HEK293 (cell line): ENCODE measurements at regions not wholly inside any gene's neighbourhood (a gene's known extent, or its start where the extent isn't known, plus 50 kb on each side); places are given as distances from the start of the nearest gene placed in this dataset.

Source experiments
- CTCF ChIA-PET: fragments of 350-600 bp; formaldehyde crosslinking; extraction: SDS; loops from one replicate; lab custom pipeline; 2021; ENCODE audit warnings: antibody characterized with exemption; lab: Yijun Ruan, JAX
- POLR2A ChIA-PET: fragments of 300-600 bp; formaldehyde crosslinking; extraction: SDS; loops from one replicate; lab custom pipeline; 2020; ENCODE audit warnings: antibody characterized with exemption, inconsistent platforms; lab: Yijun Ruan, JAX
- H3K27ac ChIP-seq: fragments of 200-500 bp; sonication (Bioruptor generic); 2 replicates; pipeline ENCODE4 v1.5.1; 2014; ENCODE audit warnings: low read depth, low read length, control low read depth, inconsistent platforms; ENCODE audit errors: extremely low read depth
- H3K36me3 ChIP-seq, 2 experiments: fragments of 200-500 bp in 1 of 2; sonication (Bioruptor generic) in 1 of 2; 1 replicate in 1 of 2; 2 replicates in 1 of 2; pipeline ENCODE4 v1.5.1; 2014 to 2017; ENCODE audit warnings: inconsistent platforms in 2 of 2, low read length in 2 of 2; ENCODE audit not compliant: control insufficient read depth in 2 of 2, insufficient read depth in 1 of 2
- H3K4me1 ChIP-seq: fragments of 200-500 bp; sonication (Bioruptor generic); 2 replicates; pipeline ENCODE4 v1.5.1; 2014; ENCODE audit warnings: mild to moderate bottlenecking, low read length, inconsistent platforms; ENCODE audit not compliant: control insufficient read depth, insufficient read depth
- H3K4me3 ChIP-seq: 2 replicates; pipeline ENCODE4 v1.5.1; 2011; ENCODE audit warnings: low read depth, mild to moderate bottlenecking, control low read depth, low read length, moderate library complexity
- H3K9me3 ChIP-seq: fragments of 200-500 bp; sonication (Bioruptor generic); 2 replicates; pipeline ENCODE4 v1.5.1; 2014; ENCODE audit warnings: low read depth, low read length, inconsistent platforms; ENCODE audit not compliant: control insufficient read depth, insufficient read depth
- CTCF ChIP-seq: fragments of 450-650 bp; formaldehyde crosslinking; IDR thresholded peaks from 2 replicates; pipeline ENCODE4 v1.5.1; 2016; ENCODE audit warnings: missing biosample characterization, missing genetic modification characterization
- FEZF1 ChIP-seq: fragments of 450-650 bp; formaldehyde crosslinking; IDR thresholded peaks from 2 replicates; pipeline ENCODE4 v1.5.1; 2016; ENCODE audit warnings: missing biosample characterization, missing genetic modification characterization
- KLF17 ChIP-seq: fragments of 450-650 bp; formaldehyde crosslinking; IDR thresholded peaks from 2 replicates; pipeline ENCODE4 v1.5.1; 2016; ENCODE audit warnings: missing biosample characterization, missing genetic modification characterization
- MEIS1 ChIP-seq: sonication (generic); formaldehyde crosslinking; IDR thresholded peaks from 2 replicates; pipeline ENCODE4 v1.8.1; 2022; ENCODE audit warnings: missing genetic modification reagents, mild to moderate bottlenecking, borderline replicate concordance
- OVOL3 ChIP-seq: fragments of 450-650 bp; formaldehyde crosslinking; IDR thresholded peaks from 2 replicates; pipeline ENCODE4 v1.5.1; 2016; ENCODE audit warnings: missing biosample characterization, missing genetic modification characterization
- REST ChIP-seq: fragments of 450-650 bp; formaldehyde crosslinking; IDR thresholded peaks from 2 replicates; pipeline ENCODE4 v1.5.1; 2016; ENCODE audit warnings: missing biosample characterization, missing genetic modification characterization
- YY2 ChIP-seq: fragments of 450-650 bp; formaldehyde crosslinking; IDR thresholded peaks from 2 replicates; pipeline ENCODE4 v1.5.1; 2016; ENCODE audit warnings: missing biosample characterization, missing genetic modification characterization
- ZBTB20 ChIP-seq: fragments of 450-650 bp; formaldehyde crosslinking; IDR thresholded peaks from 2 replicates; pipeline ENCODE4 v1.5.1; 2016; ENCODE audit warnings: missing biosample characterization, missing genetic modification characterization
- ZNF132 ChIP-seq: fragments of 450-650 bp; formaldehyde crosslinking; IDR thresholded peaks from 2 replicates; pipeline ENCODE4 v1.5.1; 2017; ENCODE audit warnings: missing biosample characterization, missing genetic modification characterization, borderline replicate concordance
- ZNF133 ChIP-seq: fragments of 450-650 bp; formaldehyde crosslinking; IDR thresholded peaks from 2 replicates; pipeline ENCODE4 v1.5.1; 2016; ENCODE audit warnings: missing biosample characterization, missing genetic modification characterization
- ZNF280D ChIP-seq: fragments of 450-650 bp; formaldehyde crosslinking; IDR thresholded peaks from 2 replicates; pipeline ENCODE4 v1.5.1; 2016; ENCODE audit warnings: missing biosample characterization, missing genetic modification characterization
- ZNF302 ChIP-seq: fragments of 450-650 bp; formaldehyde crosslinking; IDR thresholded peaks from 2 replicates; pipeline ENCODE4 v1.5.1; 2016; ENCODE audit warnings: missing biosample characterization, missing genetic modification characterization, low read depth
- ZNF571 ChIP-seq: fragments of 450-650 bp; formaldehyde crosslinking; IDR thresholded peaks from 2 replicates; pipeline ENCODE4 v1.5.0; 2017; ENCODE audit warnings: missing biosample characterization, missing genetic modification characterization
- ZNF596 ChIP-seq: fragments of 450-650 bp; IDR thresholded peaks from 2 replicates; pipeline ENCODE4 v1.5.0; 2018; ENCODE audit warnings: missing biosample characterization, mild to moderate bottlenecking, missing genetic modification characterization, moderate library complexity
- ZNF704 ChIP-seq: fragments of 450-650 bp; formaldehyde crosslinking; IDR thresholded peaks from 2 replicates; pipeline ENCODE4 v1.5.1; 2016; ENCODE audit warnings: missing biosample characterization, missing genetic modification characterization
- ZNF785 ChIP-seq: fragments of 450-650 bp; formaldehyde crosslinking; IDR thresholded peaks from 2 replicates; pipeline ENCODE4 v1.5.1; 2016; ENCODE audit warnings: missing biosample characterization, missing genetic modification characterization
- ZXDB ChIP-seq: fragments of 450-650 bp; formaldehyde crosslinking; IDR thresholded peaks from 2 replicates; pipeline ENCODE4 v1.5.1; 2016; ENCODE audit warnings: missing biosample characterization, missing genetic modification characterization

GRCh38 chr18:70920840-70921374, 632.1 kb downstream of the SOCS6 start (continued):
- no peak for TF ChIP-seq OVOL3
- TF ChIP-seq, all 188 proteins: peak for 0

- Histone ChIP-seq H3K4me3 (no peak overlapping the region), H3K36me3 (no peaks in the 10 kb centered on the region), H3K4me1 (no peaks in the 10 kb centered on the region), H3K27ac (no peak overlapping the region), H3K9me3 (no peaks in the 10 kb centered on the region)
- ChIA-PET CTCF (interaction anchor here (0.6 kb wide), 1 partner anchor 304 kb away, joined by 3 read pairs; no protein-coding TSS in a partner anchor), POLR2A (no interaction called here)
- TF ChIP-seq ZBTB20 (tag by site-specific recombination) (no peak), ZNF596 (tag by site-specific recombination) (no peak), KLF17 (tag by site-specific recombination) (no peak), REST (tag by site-specific recombination) (no peak), CTCF (tag by site-specific recombination) (no peak), FEZF1 (tag by site-specific recombination) (no peak), OVOL3 (no peak), ZNF133 (no peak), ZNF302 (no peak), ZNF280D (tag by site-specific recombination) (no peak), ZXDB (tag by site-specific recombination) (no peak), YY2 (tag by site-specific recombination) (no peak), ZNF704 (no peak), ZNF571 (tag by site-specific recombination) (no peak), MEIS1 (CRISPR knock-in tag) (no peak), ZNF132 (tag by site-specific recombination) (no peak), ZNF785 (tag by site-specific recombination) (no peak)
Observed at GRCh38 chr18:70907673-70908072, 618.8 kb downstream of the SOCS6 start.
